SK-N-MC (cell line): ENCODE measurements at regions not wholly inside any gene's neighbourhood (a gene's known extent, or its start where the extent isn't known, plus 50 kb on each side); places are given as distances from the start of the nearest gene placed in this dataset.

ENCODE experiments used
- DNase-seq: peaks from one replicate; pipeline ENCODE4 v3.0.0-alpha.2; 2011; ENCODE audit warnings: low read depth, low spot score
- H3K27ac ChIP-seq: fragments of 200-600 bp; sonication (generic); 2 replicates; pipeline ENCODE4 v1.5.1; 2016; ENCODE audit warnings: mixed run types
- H3K36me3 ChIP-seq: fragments of 200-600 bp; sonication (generic); 2 replicates; pipeline ENCODE4 v1.6.1; 2017; ENCODE audit warnings: antibody characterized with exemption, low read length, mixed read lengths; ENCODE audit not compliant: insufficient read depth
- H3K4me3 ChIP-seq: fragments of 200-600 bp; sonication (generic); 2 replicates; pipeline ENCODE4 v1.5.1; 2016
- H3K9ac ChIP-seq: fragments of 200-600 bp; sonication (generic); 2 replicates; pipeline ENCODE4 v1.8.0; 2017; ENCODE audit warnings: mixed run types, mixed read lengths; ENCODE audit not compliant: insufficient read length
- H3K9me3 ChIP-seq: fragments of 200-600 bp; sonication (generic); 2 replicates; pipeline ENCODE4 v1.6.1; 2017; ENCODE audit warnings: low read depth, mild to moderate bottlenecking, antibody characterized with exemption, low read length, moderate library complexity, mixed read lengths
- EZH2 ChIP-seq: fragments of 200-600 bp; sonication (generic); IDR thresholded peaks from one replicate; pipeline ENCODE4 v1.6.1; 2017; ENCODE audit warnings: antibody characterized with exemption
- FOXP2 ChIP-seq: optimal IDR thresholded peaks from 2 replicates; pipeline ENCODE3; 2011; ENCODE audit warnings: mild to moderate bottlenecking, moderate library complexity; ENCODE audit not compliant: insufficient read depth; ENCODE audit errors: extremely low read length, control extremely low read depth
- POLR2AphosphoS5 ChIP-seq: IDR thresholded peaks from 2 replicates; pipeline ENCODE4 v1.6.1; 2012; ENCODE audit warnings: mild to moderate bottlenecking, low read depth, low read length, borderline replicate concordance

DNA sequence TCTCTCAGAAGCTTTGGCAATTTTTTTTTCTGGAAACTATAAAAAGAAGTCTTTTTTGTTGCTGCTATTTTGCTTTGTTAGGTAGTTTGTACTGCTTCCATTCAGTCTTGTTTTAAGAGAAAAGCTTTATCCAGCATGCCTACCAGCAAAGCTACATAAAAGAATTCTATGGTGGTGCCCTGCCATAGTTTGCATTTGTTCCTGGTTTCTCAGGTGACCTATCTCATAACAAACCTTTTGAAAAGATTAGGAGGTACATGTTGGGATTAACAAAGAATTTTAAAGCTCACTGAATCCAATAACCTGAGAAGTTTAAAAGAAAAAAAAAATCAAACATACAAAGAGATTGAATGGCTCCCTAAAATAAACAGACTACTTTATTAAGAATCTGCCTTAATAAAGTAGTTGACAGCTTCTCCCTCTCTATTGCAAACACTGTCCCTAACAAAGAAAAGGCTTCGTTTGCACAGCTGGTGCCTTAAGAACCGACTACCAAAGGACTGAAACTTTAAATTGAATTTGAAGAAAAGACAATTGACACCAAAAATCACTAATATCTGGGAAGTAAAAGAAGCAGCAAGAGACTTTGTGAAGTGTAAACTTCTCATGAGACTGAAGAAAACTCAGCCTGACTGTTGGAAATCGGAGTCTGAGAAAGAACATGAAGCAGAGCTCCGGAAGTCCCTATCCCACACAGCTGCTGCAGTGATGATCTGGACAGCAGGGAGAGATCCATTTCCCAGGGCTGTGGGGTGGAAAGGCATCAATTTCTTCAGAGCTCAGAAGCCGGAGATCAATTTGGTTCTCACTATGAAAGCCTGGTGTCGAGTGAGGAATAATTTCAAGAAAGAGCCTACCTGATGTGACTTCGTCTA lies 102.7 kb upstream of the PLEKHA5 start:
- Histone ChIP-seq H3K27ac (no peak overlapping the region), H3K4me3 (no peak overlapping the region), H3K9me3 (no peaks in the 10 kb centered on the region), H3K36me3 (no peaks in the 10 kb centered on the region), H3K9ac (no peak overlapping the region)
- TF ChIP-seq POLR2AphosphoS5 (no peak), FOXP2 (no peak), EZH2 (no peak)
- no peak for DNase-seq

DNA sequence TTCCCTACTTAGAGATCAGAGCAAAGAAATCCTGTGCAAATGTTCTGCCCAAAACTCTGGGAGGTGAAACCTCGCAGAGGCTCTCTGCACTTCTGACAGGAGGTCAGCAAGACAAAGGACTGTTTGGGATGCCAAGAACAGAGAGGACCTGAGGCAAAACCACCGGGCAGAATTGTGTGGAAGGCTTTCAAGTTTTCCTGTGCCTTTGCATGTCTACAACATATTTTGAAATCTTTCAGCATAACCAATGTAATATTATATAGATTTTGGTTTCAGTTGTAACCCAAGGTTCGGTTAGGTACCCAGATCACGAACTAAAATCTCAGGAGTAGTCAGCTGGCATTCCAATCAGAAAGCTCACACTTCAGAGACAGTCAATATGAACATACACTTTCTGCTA lies 99.4 kb upstream of the PLEKHA5 start:
- H3K9ac ChIP-seq, result no peak overlapping the region
- H3K27ac ChIP-seq, result no peak overlapping the region
- TF ChIP-seq POLR2AphosphoS5 (no peak), EZH2 (no peak), FOXP2 (no peak)
- H3K36me3 ChIP-seq, result no peaks in the 10 kb centered on the region
- H3K9me3 ChIP-seq, result peaks cover 4% of the 10 kb centered on the region; the same call in 1 of the 2 replicates
- no peak for DNase-seq
- H3K4me3 ChIP-seq, result no peak overlapping the region

DNA sequence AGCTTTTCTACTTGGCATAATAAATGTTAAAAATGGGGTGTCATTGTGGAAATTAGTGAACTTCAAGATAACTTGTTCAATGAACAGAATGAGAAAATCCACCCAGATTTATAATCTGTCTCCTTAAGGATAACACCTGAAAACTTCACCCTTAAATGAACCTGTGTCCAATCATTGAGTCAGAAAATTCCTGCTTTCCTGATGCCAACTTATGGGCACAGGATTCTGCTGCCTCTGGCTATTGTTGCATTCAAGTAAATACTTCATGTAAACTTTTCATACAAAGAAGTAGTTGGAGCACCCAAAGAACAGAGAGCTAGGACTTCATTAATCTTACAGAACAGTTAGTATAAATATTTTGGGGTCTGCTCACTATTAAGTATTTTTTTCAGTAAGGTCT lies 98.9 kb upstream of the PLEKHA5 start:
- TF ChIP-seq FOXP2, result no peak
- no peak for TF ChIP-seq EZH2
- Histone ChIP-seq H3K9ac (no peak overlapping the region), H3K36me3 (no peaks in the 10 kb centered on the region), H3K4me3 (no peak overlapping the region), H3K9me3 (peaks cover 4% of the 10 kb centered on the region; the same call in 1 of the 2 replicates), H3K27ac (no peak overlapping the region)
- no peak for DNase-seq

DNA sequence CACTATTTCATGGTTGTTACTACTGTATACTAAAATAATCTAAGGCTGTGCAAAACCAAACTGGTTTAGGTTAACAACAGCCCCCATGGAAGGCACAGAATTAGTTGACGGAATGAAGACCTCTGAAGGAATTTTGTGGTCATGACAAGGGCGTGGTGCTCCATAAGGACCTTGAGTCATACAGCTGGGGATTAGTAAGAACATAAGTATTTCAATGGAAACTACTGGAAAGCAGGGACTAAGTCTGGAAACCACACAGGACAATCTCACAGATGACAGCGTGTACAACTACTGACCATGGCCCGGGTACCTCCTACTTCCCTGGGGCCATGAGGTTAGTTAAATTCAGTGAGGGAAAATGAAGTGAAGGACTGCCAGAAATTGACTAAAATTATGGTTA lies 98.5 kb upstream of the PLEKHA5 start:
- Histone ChIP-seq H3K27ac (no peak overlapping the region), H3K36me3 (no peaks in the 10 kb centered on the region), H3K4me3 (no peak overlapping the region), H3K9ac (no peak overlapping the region), H3K9me3 (peaks cover 4% of the 10 kb centered on the region; the same call in 1 of the 2 replicates)
- DNase-seq, result no peak
- TF ChIP-seq EZH2, result no peak
- TF ChIP-seq POLR2AphosphoS5, result no peak
- TF ChIP-seq FOXP2, result no peak

DNA sequence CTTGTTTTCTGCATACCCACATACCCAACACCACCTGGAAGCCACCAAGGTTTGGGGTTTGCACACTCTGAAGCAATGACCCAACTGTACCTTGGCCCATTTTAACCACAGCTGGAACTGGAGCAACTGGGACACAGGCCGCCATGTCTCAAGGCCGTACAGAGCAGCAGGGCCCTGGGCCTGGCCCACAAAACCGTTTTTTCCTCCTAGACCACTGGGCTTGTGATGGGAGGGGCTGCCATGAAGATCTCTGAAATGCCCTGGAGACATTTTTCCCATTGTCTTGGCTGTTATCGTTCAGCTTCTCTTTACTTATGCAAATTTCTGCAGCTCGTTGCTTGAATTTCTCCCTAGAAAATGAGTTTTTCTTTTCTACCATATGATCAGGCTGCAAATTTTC lies 96.7 kb upstream of the PLEKHA5 start:
- peaks cover 4% of the 10 kb centered on the region; the same call in 1 of the 2 replicates for H3K9me3 ChIP-seq
- H3K4me3 ChIP-seq, result no peak overlapping the region
- DNase-seq, result no peak
- H3K27ac ChIP-seq, result no peak overlapping the region
- H3K9ac ChIP-seq, result no peak overlapping the region
- TF ChIP-seq POLR2AphosphoS5 (no peak), FOXP2 (no peak), EZH2 (no peak)
- no peaks in the 10 kb centered on the region for H3K36me3 ChIP-seq

DNA sequence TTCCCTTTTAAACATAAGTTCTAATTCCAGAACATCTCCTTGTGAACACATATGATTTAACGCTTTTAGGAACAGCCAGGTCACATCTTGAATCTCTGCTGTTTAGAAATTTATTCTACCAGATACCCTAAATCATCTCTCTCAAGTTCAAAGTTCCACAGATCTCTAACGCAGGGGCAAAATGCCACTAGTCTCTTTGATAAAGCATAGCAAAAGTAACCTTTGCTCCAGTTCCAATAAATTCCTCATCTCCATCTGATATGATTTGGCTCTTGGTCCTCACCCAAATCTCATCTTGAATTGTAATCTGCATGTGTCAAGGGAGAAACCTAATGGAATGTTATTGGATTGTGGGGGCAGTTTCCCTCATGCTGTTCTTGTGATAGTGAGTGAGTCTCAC lies 96.3 kb upstream of the PLEKHA5 start:
- no peak for TF ChIP-seq POLR2AphosphoS5
- no peak for TF ChIP-seq EZH2
- TF ChIP-seq FOXP2, result no peak
- no peak overlapping the region for H3K9ac ChIP-seq
- H3K27ac ChIP-seq, result no peak overlapping the region
- H3K36me3 ChIP-seq, result no peaks in the 10 kb centered on the region
- no peak overlapping the region for H3K4me3 ChIP-seq
- no peak for DNase-seq
- peaks cover 4% of the 10 kb centered on the region; the same call in 1 of the 2 replicates for H3K9me3 ChIP-seq

DNA sequence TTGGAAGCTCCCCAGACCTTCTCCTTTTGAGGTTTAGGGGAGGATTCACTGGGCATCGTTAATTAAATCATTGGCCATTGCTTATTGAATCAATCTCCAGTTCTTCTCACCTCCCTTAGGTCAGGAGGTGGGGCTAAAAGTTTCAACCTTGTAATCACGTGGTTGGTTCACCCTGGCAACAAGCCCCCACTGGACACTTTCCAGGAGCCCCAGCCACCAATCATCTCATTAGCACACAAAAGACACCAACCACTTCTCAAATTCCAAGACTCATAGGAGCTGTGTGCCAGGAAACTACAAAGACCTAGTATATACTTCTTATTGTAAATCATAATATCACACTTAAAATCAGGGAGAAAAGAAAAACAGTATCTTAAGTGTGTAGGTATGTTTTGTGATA lies 94.6 kb upstream of the PLEKHA5 start:
- TF ChIP-seq FOXP2 (no peak), POLR2AphosphoS5 (no peak), EZH2 (no peak)
- no peak overlapping the region for H3K4me3 ChIP-seq

DNA sequence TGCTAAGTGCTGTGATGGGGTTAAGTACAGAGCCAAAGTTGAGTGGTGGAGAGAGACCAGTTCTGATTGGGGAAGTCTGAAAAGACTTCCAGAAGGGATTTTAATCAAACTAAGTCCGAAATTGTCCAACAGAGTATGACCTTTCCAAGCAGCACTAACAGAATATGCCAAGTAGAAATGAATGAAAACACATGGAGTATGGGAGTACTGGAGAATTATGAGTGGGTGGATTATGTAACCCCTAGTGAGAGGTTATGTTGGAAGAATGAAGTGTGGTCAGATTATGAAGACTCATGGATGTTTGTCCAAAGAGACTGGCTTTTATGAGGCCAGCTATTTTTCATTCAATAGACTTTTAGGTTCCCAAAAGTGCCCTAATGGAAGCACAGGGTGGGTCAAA lies 94.0 kb upstream of the PLEKHA5 start:
- TF ChIP-seq POLR2AphosphoS5, result no peak
- TF ChIP-seq EZH2, result no peak
- TF ChIP-seq FOXP2, result no peak
- Histone ChIP-seq H3K9ac (no peak overlapping the region), H3K9me3 (peaks cover 4% of the 10 kb centered on the region; the same call in 1 of the 2 replicates), H3K4me3 (no peak overlapping the region), H3K27ac (no peak overlapping the region), H3K36me3 (no peaks in the 10 kb centered on the region)
- no peak for DNase-seq

More for the DNA sequence above, 94.6 kb upstream of the PLEKHA5 start:
- H3K36me3 ChIP-seq, result no peaks in the 10 kb centered on the region
- peaks cover 4% of the 10 kb centered on the region; the same call in 1 of the 2 replicates for H3K9me3 ChIP-seq
- no peak overlapping the region for H3K9ac ChIP-seq
- no peak overlapping the region for H3K27ac ChIP-seq
- DNase-seq, result no peak
